GM21528 (cell line): ENCODE measurements at regions not wholly inside any gene's neighbourhood (a gene's known extent, or its start where the extent isn't known, plus 50 kb on each side); places are given as distances from the start of the nearest gene placed in this dataset.
A peak's percentile ranks its signal among the peaks of the same experiment; 100 is the strongest.

Source experiments
- ATAC-seq: cut with Tn5 transposase; IDR thresholded peaks from one replicate; pipeline ENCODE4 v1.9.1; 2021; ENCODE audit warnings: mild to moderate bottlenecking, moderate library complexity; ENCODE audit not compliant: unreplicated experiment, low FRiP score

DNA sequence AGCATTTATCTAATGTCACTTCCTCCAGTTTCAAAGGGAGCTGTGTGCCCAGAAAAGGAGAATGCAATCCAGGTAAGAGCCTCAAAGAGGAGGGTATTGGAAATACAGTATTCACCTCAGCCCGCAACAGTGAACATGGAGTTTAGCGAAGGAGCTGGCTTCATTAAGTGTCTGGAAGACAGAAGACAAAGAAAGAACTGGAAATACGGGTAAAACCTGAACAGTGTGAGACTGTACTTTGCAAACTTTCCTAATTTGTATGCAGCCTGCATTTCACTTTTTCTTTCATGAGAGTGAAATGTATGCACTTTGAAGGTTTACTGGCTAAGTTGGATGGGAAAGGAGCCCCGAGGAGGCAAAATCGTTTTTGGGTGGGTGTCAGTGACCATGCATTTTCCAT lies 478.4 kb downstream of the HS3ST3B1 start:
- ATAC-seq = no peak

DNA sequence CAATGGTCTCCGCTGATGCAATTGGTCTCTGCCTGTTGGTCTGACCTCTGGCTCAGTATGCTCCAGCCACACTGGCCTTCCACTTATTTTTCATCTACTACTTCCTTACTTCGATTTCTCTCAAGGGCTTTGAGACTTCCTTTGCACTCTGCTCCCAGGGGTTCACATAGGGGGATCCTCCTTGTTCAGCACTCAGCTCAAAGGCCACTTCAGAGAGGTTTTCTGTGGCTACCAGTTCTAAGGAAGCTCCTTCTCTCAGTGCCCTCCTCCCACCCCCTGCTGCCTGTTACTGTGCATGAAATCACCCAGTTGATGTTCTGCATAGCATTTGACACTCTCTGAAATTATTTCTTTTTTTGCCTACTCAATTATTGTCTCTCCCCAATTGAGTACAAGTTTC lies 476.4 kb downstream of the HS3ST3B1 start:
- ATAC-seq = no peak

DNA sequence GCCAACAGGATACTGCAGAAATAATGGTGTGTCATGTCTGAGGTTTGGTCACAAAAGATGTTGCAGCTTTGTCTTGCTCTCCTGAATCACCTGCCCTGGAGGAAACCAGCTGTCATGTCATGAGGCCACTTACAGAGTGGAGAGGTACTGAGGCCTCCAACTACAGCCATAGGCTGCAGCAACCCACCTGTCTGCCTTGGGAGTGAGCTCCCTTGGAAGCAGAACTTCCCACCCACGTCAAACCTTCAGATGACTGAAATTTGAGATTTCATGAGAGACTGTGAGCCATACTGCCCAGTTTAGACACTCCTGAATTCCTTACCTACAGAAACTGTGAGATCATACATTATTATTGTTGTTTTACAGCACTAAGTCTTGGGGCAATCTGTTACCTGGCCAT lies 475.9 kb downstream of the HS3ST3B1 start:
- no peak for ATAC-seq

DNA sequence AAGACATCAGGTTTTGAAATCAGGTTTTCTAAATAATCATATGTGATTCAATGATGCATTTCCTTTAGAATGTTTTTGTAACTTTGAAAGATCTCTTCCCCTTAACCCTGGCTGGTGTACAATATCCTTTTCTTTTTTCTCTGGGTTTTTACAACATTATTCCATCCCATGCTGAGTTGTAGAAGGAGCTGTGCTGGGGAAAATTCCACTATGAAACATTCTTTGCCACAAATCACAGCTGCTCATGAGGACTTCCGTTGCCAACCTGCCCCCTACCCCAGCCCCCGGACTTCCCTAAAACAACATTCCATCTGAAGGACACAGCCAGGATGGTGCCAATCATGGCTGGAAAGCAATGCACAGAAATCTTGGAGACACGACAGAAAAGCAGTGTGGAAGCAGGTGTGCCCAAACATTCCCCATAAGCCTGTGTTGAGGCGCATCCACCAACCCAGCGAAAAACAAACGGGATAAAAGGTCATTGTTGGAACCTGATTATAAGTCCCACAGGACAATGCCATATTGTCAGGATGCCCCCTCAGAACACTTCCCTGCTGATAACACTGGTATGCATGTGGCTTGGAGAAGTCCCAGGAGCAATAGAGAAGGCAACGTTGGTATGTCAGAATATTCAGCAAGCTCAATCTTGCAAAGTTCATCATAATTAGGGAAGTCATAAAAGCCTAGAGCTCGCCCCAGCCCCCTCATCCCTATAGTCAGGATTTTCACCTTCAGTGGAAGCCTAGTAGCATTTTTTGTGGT lies 475.0 kb downstream of the HS3ST3B1 start:
- ATAC-seq = no peak

DNA sequence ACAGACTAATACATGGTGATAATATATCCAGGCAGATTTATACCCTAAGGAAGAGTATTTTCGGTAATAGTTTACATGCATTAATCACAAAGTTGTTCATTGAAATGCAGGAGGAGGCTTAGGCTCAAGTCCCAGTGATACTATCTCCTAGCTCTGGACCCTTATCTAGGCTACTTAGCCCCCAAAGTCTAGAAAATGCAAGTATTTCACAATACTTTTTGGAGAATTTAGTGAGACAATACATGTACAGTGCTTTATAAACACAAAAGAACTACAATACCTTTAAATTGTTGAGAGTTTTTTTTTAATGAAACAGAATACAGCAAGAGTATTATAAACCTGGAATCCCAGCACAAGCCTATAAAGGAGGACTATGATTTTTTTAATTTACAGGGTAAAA lies 473.9 kb downstream of the HS3ST3B1 start:
- no peak for ATAC-seq

DNA sequence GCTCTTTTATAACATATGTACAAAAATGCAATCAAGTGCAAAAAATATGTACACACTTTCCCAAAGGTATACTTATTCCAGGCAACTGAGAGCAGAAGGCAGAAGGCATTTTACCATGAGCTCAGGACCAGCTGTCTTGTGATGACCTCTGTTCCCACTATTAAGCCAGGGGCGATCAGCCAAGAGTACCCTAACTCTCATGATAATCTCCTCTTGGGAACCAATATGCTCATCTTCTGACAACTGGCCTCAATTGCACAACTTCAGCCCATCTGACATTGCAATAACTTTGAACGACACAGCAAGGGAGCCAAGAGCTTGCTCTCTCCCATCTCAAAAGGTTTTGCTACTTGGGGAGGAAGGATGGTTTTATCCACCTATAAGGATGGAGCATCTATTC lies 471.9 kb downstream of the HS3ST3B1 start:
- ATAC-seq = no peak

DNA sequence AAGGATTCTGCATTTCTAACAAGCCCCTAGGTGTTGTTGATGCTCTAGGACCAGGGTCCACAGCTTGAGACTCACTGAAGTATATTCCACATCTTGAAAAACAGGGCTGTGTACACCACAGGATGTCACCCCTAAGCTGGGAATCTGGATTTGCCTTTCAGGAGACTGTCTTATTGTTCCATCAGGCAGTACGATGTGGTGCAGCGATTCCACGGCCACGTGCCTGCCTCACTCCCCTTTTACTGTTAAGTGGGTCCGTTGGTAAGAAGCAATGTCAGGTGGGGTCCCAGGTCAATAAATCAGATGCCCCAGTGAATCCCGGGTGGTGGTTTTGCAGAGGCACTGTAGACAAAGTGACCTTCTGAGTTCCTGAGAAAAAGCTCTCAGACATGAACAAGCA lies 470.7 kb downstream of the HS3ST3B1 start:
- no peak for ATAC-seq

DNA sequence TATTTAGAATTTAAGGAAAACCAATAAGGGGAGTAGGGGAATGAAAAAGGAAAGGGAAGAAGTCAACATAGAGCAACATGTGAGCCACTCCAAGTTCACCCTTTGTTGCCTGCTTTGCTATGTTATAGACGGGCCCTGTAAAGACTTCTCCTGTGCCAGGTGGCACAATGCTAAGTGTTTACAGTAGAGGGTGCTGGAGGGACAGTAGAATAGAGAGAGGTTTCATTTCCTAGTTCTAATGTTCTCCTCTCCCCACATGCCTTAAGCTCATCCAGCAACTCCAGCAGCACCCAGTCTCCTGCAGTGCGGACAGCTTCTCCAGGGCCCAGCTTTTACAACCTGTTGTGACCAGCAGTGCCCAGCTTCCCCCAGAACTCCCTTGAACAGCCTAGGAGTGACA lies 468.0 kb downstream of the HS3ST3B1 start:
- no peak for ATAC-seq

DNA sequence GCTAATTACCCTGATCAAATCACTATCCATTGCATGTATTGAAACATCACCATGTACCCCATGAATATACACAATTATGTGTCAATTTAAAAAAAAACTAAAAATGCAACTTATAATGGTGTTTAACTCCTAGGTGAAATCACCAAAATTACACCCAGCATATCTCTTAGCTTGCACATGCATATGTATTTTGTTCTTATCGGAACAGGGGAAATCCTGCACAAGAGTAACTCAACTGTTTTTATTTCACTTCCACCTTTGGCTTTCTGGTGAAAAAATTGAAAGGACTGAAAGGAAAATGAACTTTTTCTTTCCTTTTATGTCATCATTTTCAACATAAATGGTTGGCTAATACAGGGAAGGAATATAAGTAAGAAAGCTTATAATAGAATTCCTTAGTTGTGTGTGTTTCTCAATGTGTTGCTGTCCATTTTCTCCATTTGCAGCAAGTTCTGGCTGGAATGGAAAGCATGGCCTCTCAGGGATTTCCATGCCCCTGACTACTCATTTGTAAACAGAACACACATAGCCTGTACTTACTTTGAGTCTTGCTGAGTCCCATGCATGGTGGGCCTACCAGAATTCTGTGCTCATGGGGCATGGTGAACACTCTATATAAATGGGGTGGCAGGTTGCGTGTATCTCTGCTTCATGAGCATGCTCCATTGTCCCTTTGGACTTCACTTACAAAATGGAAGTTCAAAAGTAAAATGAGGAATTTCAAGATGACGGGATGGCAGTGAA lies 462.0 kb downstream of the HS3ST3B1 start:
- ATAC-seq = no peak

DNA sequence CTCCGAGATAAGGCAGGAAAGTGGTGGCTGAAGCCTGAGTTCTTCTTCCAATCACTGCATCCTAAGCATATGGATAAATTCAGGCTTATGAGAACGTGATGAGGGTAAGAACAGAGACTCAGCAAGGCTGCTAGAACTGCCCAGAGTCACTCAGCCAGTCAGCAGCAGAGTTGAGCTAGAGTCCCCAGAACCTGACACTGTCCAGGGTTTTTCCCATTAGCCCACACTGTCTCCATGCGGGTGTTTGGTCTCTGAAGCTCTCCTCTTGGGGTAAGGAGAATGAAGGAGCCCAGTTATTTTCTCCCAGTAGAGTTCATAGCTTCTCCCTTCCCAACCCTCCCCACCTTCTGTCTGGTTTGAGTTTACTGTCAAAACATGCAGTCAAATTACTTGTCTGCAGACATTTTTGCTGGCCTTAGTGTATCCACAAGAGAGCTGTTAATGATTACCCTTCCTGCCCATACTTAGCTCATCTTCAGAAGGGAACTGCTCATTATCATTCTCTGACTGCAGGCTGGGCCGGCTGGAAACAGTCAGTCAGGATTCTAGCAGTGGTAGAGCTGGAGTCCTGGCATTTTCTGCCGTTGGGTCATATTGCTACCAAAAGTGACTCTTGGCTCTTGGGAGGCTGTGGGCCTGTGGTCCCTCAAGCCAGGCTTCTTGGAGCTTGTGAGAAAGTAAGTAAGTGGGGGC lies 460.0 kb downstream of the HS3ST3B1 start:
- ATAC-seq = no peak

DNA sequence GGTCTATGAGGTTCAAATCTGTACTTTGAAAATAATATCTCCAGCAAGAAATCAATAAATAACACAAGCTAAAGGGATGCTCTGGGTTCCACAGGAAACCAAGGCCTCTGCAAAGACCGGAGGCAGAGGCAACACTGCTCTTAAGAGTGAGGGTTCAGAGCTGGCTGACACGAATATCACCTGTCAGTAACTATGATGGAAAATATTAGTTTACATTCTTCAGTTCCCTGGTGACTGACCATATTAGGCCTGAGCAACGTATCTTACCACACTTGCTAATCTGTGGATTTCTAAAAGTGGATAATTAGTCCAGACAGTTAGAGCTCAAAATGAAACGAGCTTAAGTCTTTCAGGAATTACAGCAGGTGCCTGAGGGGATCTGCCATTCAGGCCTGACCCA lies 459.3 kb downstream of the HS3ST3B1 start:
- ATAC-seq = peak; percentile 47

DNA sequence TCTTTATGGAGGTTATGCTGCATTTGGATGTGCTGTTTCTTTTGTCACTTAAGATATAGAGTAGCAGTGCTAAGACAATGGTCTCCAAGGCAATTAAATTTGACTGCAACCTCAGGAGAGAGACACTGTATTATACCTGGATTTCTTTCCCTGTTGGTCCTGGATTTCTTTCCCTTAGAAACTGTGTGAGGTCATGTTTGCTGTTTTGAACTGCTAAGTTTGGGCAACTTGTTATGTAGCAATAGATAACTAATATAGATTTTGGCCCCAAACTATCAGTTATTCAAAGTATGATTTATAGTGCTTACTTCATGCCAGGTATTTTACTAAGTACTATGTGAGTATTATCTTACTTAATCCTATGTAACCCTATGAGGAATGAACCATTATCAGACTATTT lies 458.4 kb downstream of the HS3ST3B1 start:
- no peak for ATAC-seq

DNA sequence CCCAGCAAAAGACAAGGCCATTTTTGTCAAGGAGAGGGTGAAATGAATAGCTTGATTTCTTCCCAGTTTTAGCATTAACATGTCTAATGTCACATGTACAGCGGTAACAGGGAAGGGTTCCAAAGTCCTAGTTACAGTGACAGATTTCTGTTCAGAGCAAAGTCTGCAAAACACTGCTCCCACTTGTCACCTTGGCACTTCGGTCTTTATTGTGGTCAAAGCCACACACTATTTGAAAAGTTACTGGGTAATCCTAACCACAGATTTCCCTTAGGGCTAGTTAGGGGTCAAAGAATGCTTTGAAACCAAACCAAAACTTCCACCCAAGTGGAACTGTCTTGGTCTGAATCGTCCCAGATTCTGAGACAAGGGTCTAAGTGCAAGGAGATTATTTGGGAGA lies 455.6 kb downstream of the HS3ST3B1 start:
- ATAC-seq = no peak

DNA sequence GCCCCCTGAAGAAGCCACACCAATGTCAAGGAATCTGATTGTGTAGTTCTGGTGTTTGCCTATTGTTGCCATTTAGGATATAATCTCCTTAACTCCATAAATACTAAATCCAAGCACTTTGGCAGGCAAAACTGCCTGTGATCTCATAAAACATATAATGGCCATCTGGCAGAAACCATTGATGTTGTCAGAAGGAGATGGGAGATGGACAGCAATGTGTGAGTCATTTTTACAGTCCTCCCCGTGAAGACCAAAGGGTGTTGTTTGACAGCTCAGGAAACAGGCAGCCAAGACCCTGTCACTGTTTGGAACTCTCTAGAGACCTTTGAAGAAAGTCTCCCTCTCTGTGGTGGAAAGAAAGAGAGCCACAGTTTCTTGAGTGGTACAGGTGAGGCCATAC lies 454.1 kb downstream of the HS3ST3B1 start:
- ATAC-seq = no peak

DNA sequence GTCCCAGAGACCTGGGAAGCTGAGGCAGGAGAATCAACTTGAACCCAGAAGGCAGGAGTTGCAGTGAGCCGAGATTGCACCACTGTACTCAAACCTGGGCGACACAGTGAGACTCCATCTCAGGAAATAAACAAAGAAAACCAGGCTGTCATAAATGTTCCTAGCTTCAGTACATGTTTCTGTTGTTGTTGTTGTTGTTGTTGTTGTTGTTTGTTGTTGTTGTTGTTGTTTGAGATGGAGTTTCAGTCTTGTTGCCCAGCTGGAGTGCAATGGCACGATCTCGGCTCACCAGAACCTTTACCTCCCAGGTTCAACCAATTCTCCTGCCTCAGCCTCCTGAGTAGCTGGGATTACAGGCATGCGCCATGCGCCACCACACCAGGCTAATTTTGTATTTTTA lies 452.5 kb downstream of the HS3ST3B1 start:
- no peak for ATAC-seq

DNA sequence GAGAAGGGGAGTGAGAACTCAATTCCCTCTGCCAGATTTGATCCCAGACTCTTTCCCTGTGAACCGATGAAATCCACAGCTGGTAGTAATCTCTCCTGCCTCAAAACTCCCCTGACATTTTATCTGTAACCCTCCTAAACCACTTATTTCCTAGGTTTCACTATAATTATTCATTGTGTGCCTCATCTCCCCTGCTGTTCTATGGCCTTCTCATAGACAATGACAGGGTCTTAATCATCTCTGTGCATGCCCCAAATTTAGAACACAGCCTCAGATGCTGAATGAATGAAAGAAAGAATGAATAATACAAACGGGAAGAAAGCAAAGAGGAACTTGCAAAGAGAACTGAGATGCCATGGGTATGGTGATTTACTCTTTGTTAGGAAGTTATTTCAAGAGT lies 451.1 kb downstream of the HS3ST3B1 start:
- no peak for ATAC-seq

DNA sequence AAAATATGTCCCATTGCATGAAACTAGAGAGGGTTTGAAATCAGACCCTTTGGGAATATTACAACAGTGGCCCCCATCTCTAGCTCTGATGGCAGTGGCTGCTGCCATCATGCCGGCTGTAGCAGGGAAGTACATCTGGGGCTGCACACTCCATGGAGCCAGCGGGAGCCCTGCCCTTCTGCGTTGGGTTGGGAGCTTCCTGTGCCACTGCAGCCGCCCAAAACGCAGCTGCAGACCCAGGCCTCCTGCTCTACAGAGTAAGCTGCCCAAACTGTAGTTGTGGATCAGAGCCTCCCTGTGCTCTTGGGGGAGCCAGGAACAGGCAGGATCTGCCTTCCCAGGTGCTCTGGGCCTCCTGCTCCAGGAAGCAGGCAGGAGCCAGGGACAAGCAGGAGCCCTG lies 450.0 kb downstream of the HS3ST3B1 start:
- ATAC-seq = no peak

DNA sequence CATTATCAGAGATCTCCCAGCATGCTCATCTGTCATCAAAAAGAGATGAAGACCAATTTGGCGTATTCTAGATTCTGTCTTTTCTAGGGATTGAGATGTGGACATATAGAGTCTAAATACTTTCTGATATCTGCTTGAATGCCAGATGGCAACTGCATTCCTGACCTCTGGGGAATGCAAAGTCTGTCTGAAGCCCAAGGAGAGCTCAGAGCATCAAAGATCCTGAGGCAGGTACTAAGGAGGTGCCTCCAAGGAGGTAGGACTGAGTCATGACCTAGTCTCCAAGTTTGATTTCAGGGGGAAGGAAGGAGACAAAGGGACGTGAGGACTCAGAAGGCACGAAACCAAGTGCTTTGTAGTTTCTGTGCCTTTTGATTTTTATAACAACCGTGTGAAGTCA lies 448.4 kb downstream of the HS3ST3B1 start:
- ATAC-seq = no peak

DNA sequence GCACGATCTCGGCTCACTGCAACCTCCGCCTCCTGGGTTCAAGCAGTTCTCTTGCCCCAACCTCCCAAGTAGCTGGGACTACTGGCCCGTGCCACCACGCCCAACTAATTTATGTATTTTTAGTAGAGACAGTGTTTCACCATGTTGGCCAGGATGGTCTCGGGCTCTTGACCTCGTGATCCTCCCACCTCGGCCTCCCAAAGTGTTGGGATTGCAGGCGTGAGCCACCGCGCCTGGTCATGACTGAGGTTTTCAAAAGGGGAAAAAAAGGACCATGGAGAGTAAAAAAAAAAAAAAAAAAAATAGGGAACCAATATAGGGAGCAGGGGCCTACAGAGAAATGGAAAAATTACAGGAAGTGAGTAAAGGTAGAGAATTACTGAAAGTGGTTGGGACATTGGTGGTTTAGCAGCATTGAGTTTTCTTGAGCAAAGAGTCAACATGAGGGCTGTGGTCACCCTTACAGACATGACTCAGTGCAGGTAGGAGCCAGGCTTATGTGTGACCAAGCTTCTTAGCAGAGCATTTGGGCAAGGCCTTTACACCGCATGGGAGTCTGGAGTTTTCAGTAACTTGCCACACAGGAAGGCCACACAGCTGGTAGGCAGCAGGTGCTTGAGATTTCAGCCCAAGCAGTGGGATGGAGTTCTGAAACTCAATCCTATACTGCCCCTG lies 447.3 kb downstream of the HS3ST3B1 start:
- peak; percentile 75 for ATAC-seq

DNA sequence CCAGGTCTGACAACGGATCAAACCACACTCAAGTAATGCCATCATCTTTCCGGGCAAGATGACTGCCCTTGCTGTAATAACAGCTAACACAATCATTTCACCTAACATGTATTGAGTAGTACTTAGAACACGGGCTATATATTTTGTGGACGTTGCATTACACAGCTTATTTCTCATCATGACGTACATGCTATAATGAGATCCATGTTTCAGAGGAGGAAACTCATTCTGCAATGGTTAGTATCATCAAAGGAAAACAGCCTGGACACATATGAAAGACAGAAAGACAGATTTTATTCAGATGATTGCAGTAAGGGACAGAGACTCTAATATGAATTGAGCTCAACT lies 446.7 kb downstream of the HS3ST3B1 start:
- ATAC-seq = no peak
